Astrocyte (in vitro differentiated cells and primary cell): ENCODE measurements at regions not wholly inside any gene's neighbourhood (a gene's known extent, or its start where the extent isn't known, plus 50 kb on each side); places are given as distances from the start of the nearest gene placed in this dataset.

Experiments
- EZH2 ChIP-seq: IDR thresholded peaks from 2 replicates; pipeline ENCODE4 v1.6.1; 2012; ENCODE audit warnings: mild to moderate bottlenecking, low read length, inconsistent platforms; ENCODE audit not compliant: insufficient read depth
- TF ChIP-seq, protein P1 (sequence below): IDR thresholded peaks from 2 replicates; pipeline ENCODE4 v1.5.1; 2011; ENCODE audit warnings: low read depth, mild to moderate bottlenecking, inconsistent platforms, low read length, moderate library complexity; ENCODE audit not compliant: insufficient read depth

DNA sequence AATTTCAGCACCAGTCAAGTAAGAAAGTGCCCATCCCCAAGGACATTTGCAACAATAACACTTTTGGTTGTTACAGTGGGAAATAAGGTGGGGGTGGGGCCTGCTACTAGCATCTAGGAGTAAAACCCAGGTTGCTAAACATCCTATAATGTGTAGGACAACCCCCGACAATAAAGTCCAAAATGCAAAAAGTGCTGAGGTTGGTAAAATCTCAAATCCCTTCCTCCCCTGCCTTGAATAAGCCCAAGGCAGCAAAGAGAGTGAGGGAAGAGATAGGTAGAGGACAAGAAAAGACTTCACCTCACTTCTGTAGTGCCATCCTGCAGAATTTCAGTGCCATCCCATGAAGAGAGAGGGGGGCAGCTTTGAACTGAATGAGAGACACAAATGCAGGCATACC, 117.5 kb upstream of the NIPBL start:
- TF ChIP-seq, protein P1, sequence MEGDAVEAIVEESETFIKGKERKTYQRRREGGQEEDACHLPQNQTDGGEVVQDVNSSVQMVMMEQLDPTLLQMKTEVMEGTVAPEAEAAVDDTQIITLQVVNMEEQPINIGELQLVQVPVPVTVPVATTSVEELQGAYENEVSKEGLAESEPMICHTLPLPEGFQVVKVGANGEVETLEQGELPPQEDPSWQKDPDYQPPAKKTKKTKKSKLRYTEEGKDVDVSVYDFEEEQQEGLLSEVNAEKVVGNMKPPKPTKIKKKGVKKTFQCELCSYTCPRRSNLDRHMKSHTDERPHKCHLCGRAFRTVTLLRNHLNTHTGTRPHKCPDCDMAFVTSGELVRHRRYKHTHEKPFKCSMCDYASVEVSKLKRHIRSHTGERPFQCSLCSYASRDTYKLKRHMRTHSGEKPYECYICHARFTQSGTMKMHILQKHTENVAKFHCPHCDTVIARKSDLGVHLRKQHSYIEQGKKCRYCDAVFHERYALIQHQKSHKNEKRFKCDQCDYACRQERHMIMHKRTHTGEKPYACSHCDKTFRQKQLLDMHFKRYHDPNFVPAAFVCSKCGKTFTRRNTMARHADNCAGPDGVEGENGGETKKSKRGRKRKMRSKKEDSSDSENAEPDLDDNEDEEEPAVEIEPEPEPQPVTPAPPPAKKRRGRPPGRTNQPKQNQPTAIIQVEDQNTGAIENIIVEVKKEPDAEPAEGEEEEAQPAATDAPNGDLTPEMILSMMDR = no peak
- no peak for TF ChIP-seq EZH2
